Superior temporal gyrus (tissue), 1 donor: ENCODE measurements at regions not wholly inside any gene's neighbourhood (a gene's known extent, or its start where the extent isn't known, plus 50 kb on each side); places are given as distances from the start of the nearest gene placed in this dataset.

Source experiments
- DNase-seq: peaks from one replicate; pipeline ENCODE4 v3.0.0-alpha.2; 2016; ENCODE audit errors: extremely low spot score

- no peak for DNase-seq
Observed at GRCh38 chr5:167725741-167726140, 565.7 kb upstream of the WWC1 start.

- DNase-seq = no peak
Observed at GRCh38 chr5:167726642-167727041, 564.8 kb upstream of the WWC1 start.

- DNase-seq = peak; percentile 57
Observed at GRCh38 chr5:167730121-167730520, 561.3 kb upstream of the WWC1 start.

GRCh38 chr5:167730656-167731055 is 560.8 kb upstream of the WWC1 start:
- DNase-seq = no peak

GRCh38 chr5:167731951-167732350 is 559.5 kb upstream of the WWC1 start:
- no peak for DNase-seq

GRCh38 chr5:167732499-167732898 is 558.9 kb upstream of the WWC1 start:
- DNase-seq = no peak

GRCh38 chr5:167736992-167737391 is 554.5 kb upstream of the WWC1 start:
- DNase-seq = no peak

- no peak for DNase-seq
Observed at GRCh38 chr5:167743695-167744464, 547.6 kb upstream of the WWC1 start.

- no peak for DNase-seq
Observed at GRCh38 chr5:167745868-167746267, 545.6 kb upstream of the WWC1 start.

GRCh38 chr5:167750586-167750985 is 540.9 kb upstream of the WWC1 start:
- no peak for DNase-seq

GRCh38 chr5:167752936-167753335 is 538.5 kb upstream of the WWC1 start:
- DNase-seq = no peak

- DNase-seq = no peak
Observed at GRCh38 chr5:167753725-167754490, 537.5 kb upstream of the WWC1 start.

GRCh38 chr5:167754501-167755021 is 536.9 kb upstream of the WWC1 start:
- no peak for DNase-seq

GRCh38 chr5:167755420-167755819 is 536.0 kb upstream of the WWC1 start:
- DNase-seq = no peak

- DNase-seq = no peak
Observed at GRCh38 chr5:167759057-167759821, 532.2 kb upstream of the WWC1 start.

- no peak for DNase-seq
Observed at GRCh38 chr5:167763772-167764171, 527.7 kb upstream of the WWC1 start.

- DNase-seq = no peak
Observed at GRCh38 chr5:167764641-167765289, 526.7 kb upstream of the WWC1 start.

- DNase-seq = no peak
Observed at GRCh38 chr5:167765352-167765751, 526.1 kb upstream of the WWC1 start.

GRCh38 chr5:167766957-167767356 is 524.5 kb upstream of the WWC1 start:
- no peak for DNase-seq

GRCh38 chr5:167767795-167768194 is 523.6 kb upstream of the WWC1 start:
- DNase-seq = no peak

GRCh38 chr5:167769846-167770413 is 521.5 kb upstream of the WWC1 start:
- DNase-seq = no peak
